DMS53 treated with DMSO at 0.1 percent for 48 hours (cell line): ENCODE measurements at regions not wholly inside any gene's neighbourhood (a gene's known extent, or its start where the extent isn't known, plus 50 kb on each side); places are given as distances from the start of the nearest gene placed in this dataset.
"Not testable (repeated sequence)": the region's sequence is repeated elsewhere in the genome, so short reads cannot be mapped to it uniquely, and the experiment has no call there.

ENCODE experiments used
- DNase-seq: peaks from one replicate; lab custom pipeline; 2025; ENCODE audit not compliant: unreplicated experiment; lab: John Stamatoyannopoulos, UW

- peak; percentile 59 for DNase-seq
These were observed 77.9 kb upstream of the PWP1 start for GRCh38 chr12:107607464-107608392.

- DNase-seq = not testable (repeated sequence)
These were observed 76.8 kb upstream of the PWP1 start for GRCh38 chr12:107608779-107609178.

GRCh38 chr12:107610021-107610859 is 75.4 kb upstream of the PWP1 start:
- no peak for DNase-seq

- no peak for DNase-seq
These were observed 73.1 kb upstream of the PWP1 start for GRCh38 chr12:107612508-107612907.

GRCh38 chr12:107616941-107617340 is 68.7 kb upstream of the PWP1 start:
- no peak for DNase-seq

- DNase-seq = no peak
These were observed 67.5 kb upstream of the PWP1 start for GRCh38 chr12:107618106-107618505.

GRCh38 chr12:107619831-107620230 is 65.8 kb upstream of the PWP1 start:
- DNase-seq = no peak

- DNase-seq = no peak
These were observed 63.6 kb upstream of the PWP1 start for GRCh38 chr12:107622001-107622400.

GRCh38 chr12:107624493-107624892 is 61.1 kb upstream of the PWP1 start:
- DNase-seq = no peak

GRCh38 chr12:107631715-107632114 is 53.9 kb upstream of the PWP1 start:
- DNase-seq = no peak

GRCh38 chr12:107632246-107632645 is 53.4 kb upstream of the PWP1 start:
- DNase-seq = no peak

- no peak for DNase-seq
These were observed 51.1 kb upstream of the PWP1 start for GRCh38 chr12:107634530-107634929.

GRCh38 chr12:107635139-107635538 is 50.5 kb upstream of the PWP1 start:
- no peak for DNase-seq
